A549 (cell line): ENCODE measurements at regions not wholly inside any gene's neighbourhood (a gene's known extent, or its start where the extent isn't known, plus 50 kb on each side); places are given as distances from the start of the nearest gene placed in this dataset.

Experiments used
- ATAC-seq, 2 experiments: fragments of 200-7000 bp in 1 of 2; fragments of >200 bp in 1 of 2; cut with Nextera tagmentation in 1 of 2; cut with Tn5 transposase in 1 of 2; 3 replicates each; pipeline versions ENCODE4 v1.8.0 to v1.9.1; 2018 to 2020; ENCODE audit warnings: mild to moderate bottlenecking in 1 of 2, moderate library complexity in 1 of 2
- CTCF ChIA-PET: fragments of 300-600 bp; sonication (Branson Sonifier 250); formaldehyde crosslinking; extraction: SDS; loops from one replicate; lab custom pipeline; 2021; ENCODE audit warnings: antibody characterized with exemption, inconsistent platforms; lab: Yijun Ruan, JAX
- POLR2A ChIA-PET: fragments of 350-600 bp; formaldehyde crosslinking; extraction: SDS; loops from one replicate; lab custom pipeline; 2021; ENCODE audit warnings: antibody characterized with exemption, inconsistent platforms; lab: Yijun Ruan, JAX
- DNase-seq, 2 experiments: peaks; one replicate each; pipeline versions ENCODE4 v3.0.0 to v3.0.0-alpha.2; 2011 to 2016; ENCODE audit warnings: low read depth in 1 of 2, low spot score in 1 of 2
- FAIRE-seq: peaks from 2 replicates; lab custom pipeline; 2011; peaks lifted over from hg19 to GRCh38; lab: Jason Lieb, UNC
- H3K27ac ChIP-seq, 2 experiments: fragments of >200 bp; sonication (Bioruptor Twin); formaldehyde crosslinking; 3 replicates each; pipeline ENCODE4 v1.5.1; 2016 to 2017
- H3K4me1 ChIP-seq: fragments of >200 bp; sonication (Bioruptor Twin); formaldehyde crosslinking; 3 replicates; pipeline ENCODE4 v1.6.1; 2016
- H3K4me2 ChIP-seq: fragments of >200 bp; sonication (Bioruptor Twin); formaldehyde crosslinking; 3 replicates; pipeline ENCODE4 v1.6.1; 2016
- H3K4me3 ChIP-seq: fragments of >200 bp; sonication (Bioruptor Twin); formaldehyde crosslinking; 3 replicates; pipeline ENCODE4 v1.5.1; 2016
- H3K9me3 ChIP-seq: fragments of >200 bp; sonication (Bioruptor Twin); formaldehyde crosslinking; 3 replicates; pipeline ENCODE4 v1.6.1; 2016
- CEBPB ChIP-seq, 2 experiments: fragments of >200 bp in 1 of 2; sonication (Bioruptor Twin) in 1 of 2; formaldehyde crosslinking in 1 of 2; IDR thresholded peaks; 2 replicates each; pipeline ENCODE4 v1.6.1; 2012 to 2016
- EHF ChIP-seq: fragments of 250-450 bp; sonication (Bioruptor Pico); IDR thresholded peaks from 2 replicates; pipeline ENCODE4 v1.5.0; 2020; ENCODE audit warnings: mild to moderate bottlenecking
- EHMT2 ChIP-seq: fragments of 200-600 bp; sonication (generic); IDR thresholded peaks from 2 replicates; pipeline ENCODE4 v1.6.1; 2016; ENCODE audit warnings: antibody characterized with exemption, low read depth, mild to moderate bottlenecking, moderate library complexity
- HOXA7 ChIP-seq: fragments of 250-450 bp; sonication (Bioruptor Pico); IDR thresholded peaks from 2 replicates; pipeline ENCODE4 v1.5.0; 2020; ENCODE audit warnings: mild to moderate bottlenecking, moderate library complexity
- HOXB5 ChIP-seq: fragments of 250-450 bp; sonication (Bioruptor Pico); IDR thresholded peaks from 2 replicates; pipeline ENCODE4 v1.5.0; 2020; ENCODE audit warnings: mild to moderate bottlenecking, moderate library complexity
- KDM1A ChIP-seq: fragments of 200-600 bp; sonication (generic); IDR thresholded peaks from 2 replicates; pipeline ENCODE4 v1.6.1; 2016; ENCODE audit warnings: low read depth, mild to moderate bottlenecking
- KDM5A ChIP-seq: fragments of 200-600 bp; sonication (generic); IDR thresholded peaks from 2 replicates; pipeline ENCODE4 v1.6.1; 2016; ENCODE audit warnings: antibody characterized with exemption, mild to moderate bottlenecking
- MAZ ChIP-seq: fragments of 150-350 bp; IDR thresholded peaks from 2 replicates; pipeline ENCODE4 v1.6.1; 2014; ENCODE audit warnings: antibody characterized with exemption, low read depth, low read length, borderline replicate concordance
- SMC3 ChIP-seq: fragments of >200 bp; sonication (Bioruptor Twin); formaldehyde crosslinking; IDR thresholded peaks from 3 replicates; pipeline ENCODE4 v1.6.1; 2018; ENCODE audit warnings: inconsistent platforms
- SREBF2 ChIP-seq: fragments of 450-650 bp; IDR thresholded peaks from 2 replicates; pipeline ENCODE4 v1.6.1; 2014; ENCODE audit warnings: mild to moderate bottlenecking, moderate library complexity
- TFCP2L1 ChIP-seq: fragments of 250-450 bp; sonication (Bioruptor Pico); IDR thresholded peaks from 2 replicates; pipeline ENCODE4 v1.5.0; 2021; ENCODE audit warnings: mild to moderate bottlenecking
- ZC3H11A ChIP-seq: fragments of 450-650 bp; IDR thresholded peaks from 2 replicates; pipeline ENCODE4 v1.6.1; 2014; ENCODE audit warnings: antibody characterized with exemption, mild to moderate bottlenecking
- ZSCAN20 ChIP-seq: fragments of 250-450 bp; sonication (Bioruptor Pico); IDR thresholded peaks from 2 replicates; pipeline ENCODE4 v1.8.0; 2022; ENCODE audit warnings: mild to moderate bottlenecking, moderate library complexity
- WGBS: methylation state at CpG from one replicate; pipeline ENCODE4 v1.1.6; 2017; ENCODE audit errors: missing lambda C conversion rate; 5-methylcytosine and 5-hydroxymethylcytosine counted together
- TF ChIP-seq, protein P1 (sequence below): fragments of 150-350 bp; IDR thresholded peaks from 2 replicates; pipeline ENCODE4 v1.6.1; 2014; ENCODE audit warnings: low read depth, mild to moderate bottlenecking, low read length
- TF ChIP-seq, protein P2 (sequence below): fragments of 200-600 bp; sonication (generic); IDR thresholded peaks from 2 replicates; pipeline ENCODE4 v1.6.1; 2016; ENCODE audit warnings: antibody characterized with exemption, mild to moderate bottlenecking, moderate library complexity
- TF ChIP-seq, protein P3 (sequence below): fragments of >200 bp; sonication (Bioruptor Twin); formaldehyde crosslinking; IDR thresholded peaks from 2 replicates; pipeline ENCODE4 v1.6.1; 2016
- TF ChIP-seq, protein P4 (sequence below): IDR thresholded peaks from 2 replicates; pipeline ENCODE4 v1.6.1; 2012
- TF ChIP-seq, protein P5 (sequence below): fragments of >200 bp; sonication (Bioruptor Twin); formaldehyde crosslinking; IDR thresholded peaks from 3 replicates; pipeline ENCODE4 v1.6.1; 2016

DNA sequence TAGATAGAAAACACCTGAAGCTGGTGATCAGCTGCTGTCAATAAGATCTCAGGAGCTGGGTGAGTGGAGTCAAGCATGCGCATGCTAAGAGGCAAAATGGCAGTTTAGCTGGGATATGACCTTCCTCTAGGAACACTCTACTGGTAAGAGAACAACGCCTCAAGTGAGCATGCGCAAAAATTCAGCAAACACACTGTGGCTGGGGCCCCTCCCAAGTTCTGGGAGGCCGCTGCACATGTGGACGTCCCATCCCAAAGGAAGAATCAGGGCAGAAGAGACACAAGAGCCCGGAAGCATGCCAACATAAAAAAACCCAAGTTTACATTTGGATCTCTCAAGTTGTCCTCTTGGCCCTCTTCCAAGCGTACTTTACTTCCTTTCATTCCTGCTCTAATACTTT, 126.3 kb upstream of the F3 start:
- H3K4me2 ChIP-seq: no peak overlapping the region
- FAIRE-seq: no peak
- TF ChIP-seq, protein P1, sequence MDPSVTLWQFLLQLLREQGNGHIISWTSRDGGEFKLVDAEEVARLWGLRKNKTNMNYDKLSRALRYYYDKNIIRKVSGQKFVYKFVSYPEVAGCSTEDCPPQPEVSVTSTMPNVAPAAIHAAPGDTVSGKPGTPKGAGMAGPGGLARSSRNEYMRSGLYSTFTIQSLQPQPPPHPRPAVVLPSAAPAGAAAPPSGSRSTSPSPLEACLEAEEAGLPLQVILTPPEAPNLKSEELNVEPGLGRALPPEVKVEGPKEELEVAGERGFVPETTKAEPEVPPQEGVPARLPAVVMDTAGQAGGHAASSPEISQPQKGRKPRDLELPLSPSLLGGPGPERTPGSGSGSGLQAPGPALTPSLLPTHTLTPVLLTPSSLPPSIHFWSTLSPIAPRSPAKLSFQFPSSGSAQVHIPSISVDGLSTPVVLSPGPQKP: no peak
- TF ChIP-seq ZC3H11A: no peak
- TF ChIP-seq SREBF2: no peak
- no peak for TF ChIP-seq HOXA7 (CRISPR knock-in tag)
- TF ChIP-seq, protein P2, sequence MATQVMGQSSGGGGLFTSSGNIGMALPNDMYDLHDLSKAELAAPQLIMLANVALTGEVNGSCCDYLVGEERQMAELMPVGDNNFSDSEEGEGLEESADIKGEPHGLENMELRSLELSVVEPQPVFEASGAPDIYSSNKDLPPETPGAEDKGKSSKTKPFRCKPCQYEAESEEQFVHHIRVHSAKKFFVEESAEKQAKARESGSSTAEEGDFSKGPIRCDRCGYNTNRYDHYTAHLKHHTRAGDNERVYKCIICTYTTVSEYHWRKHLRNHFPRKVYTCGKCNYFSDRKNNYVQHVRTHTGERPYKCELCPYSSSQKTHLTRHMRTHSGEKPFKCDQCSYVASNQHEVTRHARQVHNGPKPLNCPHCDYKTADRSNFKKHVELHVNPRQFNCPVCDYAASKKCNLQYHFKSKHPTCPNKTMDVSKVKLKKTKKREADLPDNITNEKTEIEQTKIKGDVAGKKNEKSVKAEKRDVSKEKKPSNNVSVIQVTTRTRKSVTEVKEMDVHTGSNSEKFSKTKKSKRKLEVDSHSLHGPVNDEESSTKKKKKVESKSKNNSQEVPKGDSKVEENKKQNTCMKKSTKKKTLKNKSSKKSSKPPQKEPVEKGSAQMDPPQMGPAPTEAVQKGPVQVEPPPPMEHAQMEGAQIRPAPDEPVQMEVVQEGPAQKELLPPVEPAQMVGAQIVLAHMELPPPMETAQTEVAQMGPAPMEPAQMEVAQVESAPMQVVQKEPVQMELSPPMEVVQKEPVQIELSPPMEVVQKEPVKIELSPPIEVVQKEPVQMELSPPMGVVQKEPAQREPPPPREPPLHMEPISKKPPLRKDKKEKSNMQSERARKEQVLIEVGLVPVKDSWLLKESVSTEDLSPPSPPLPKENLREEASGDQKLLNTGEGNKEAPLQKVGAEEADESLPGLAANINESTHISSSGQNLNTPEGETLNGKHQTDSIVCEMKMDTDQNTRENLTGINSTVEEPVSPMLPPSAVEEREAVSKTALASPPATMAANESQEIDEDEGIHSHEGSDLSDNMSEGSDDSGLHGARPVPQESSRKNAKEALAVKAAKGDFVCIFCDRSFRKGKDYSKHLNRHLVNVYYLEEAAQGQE: no peak
- no peak for TF ChIP-seq TFCP2L1 (CRISPR knock-in tag)
- TF ChIP-seq, protein P3, sequence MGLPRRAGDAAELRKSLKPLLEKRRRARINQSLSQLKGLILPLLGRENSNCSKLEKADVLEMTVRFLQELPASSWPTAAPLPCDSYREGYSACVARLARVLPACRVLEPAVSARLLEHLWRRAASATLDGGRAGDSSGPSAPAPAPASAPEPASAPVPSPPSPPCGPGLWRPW: no peak
- TF ChIP-seq, all 56 proteins: peak for 0
- Histone ChIP-seq H3K27ac (no peak overlapping the region), H3K4me3 (no peak overlapping the region), H3K9me3 (no peaks in the 10 kb centered on the region), H3K4me1 (peaks cover 3% of the 10 kb centered on the region; the same call in 1 of the 3 replicates)
- ChIA-PET POLR2A (no interaction called here), CTCF (no interaction called here)
- ATAC-seq: no peak
- WGBS: 75% methylated on average over 7 of the region's 7 CpGs
- no peak for DNase-seq

GRCh38 chr1:94666797-94667196, 125.2 kb upstream of the F3 start:
- WGBS: 97% methylated on average over 1 of the region's 1 CpG
- no peaks in the 10 kb centered on the region for H3K9me3 ChIP-seq
- no peak for FAIRE-seq
- H3K4me3 ChIP-seq: no peak overlapping the region
- TF ChIP-seq CEBPB (IDR thresholded peaks at IDR 0.05) (no peak), ZSCAN20 (CRISPR knock-in tag) (no peak), EHF (no peak), KDM1A (no peak), EHMT2 (no peak), HOXB5 (no peak), SMC3 (no peak), HOXA7 (CRISPR knock-in tag) (no peak), KDM5A (no peak), MAZ (no peak)
- TF ChIP-seq, protein P4, sequence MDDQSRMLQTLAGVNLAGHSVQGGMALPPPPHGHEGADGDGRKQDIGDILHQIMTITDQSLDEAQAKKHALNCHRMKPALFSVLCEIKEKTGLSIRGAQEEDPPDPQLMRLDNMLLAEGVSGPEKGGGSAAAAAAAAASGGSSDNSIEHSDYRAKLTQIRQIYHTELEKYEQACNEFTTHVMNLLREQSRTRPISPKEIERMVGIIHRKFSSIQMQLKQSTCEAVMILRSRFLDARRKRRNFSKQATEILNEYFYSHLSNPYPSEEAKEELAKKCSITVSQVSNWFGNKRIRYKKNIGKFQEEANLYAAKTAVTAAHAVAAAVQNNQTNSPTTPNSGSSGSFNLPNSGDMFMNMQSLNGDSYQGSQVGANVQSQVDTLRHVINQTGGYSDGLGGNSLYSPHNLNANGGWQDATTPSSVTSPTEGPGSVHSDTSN: no peak
- TF ChIP-seq, protein P5, sequence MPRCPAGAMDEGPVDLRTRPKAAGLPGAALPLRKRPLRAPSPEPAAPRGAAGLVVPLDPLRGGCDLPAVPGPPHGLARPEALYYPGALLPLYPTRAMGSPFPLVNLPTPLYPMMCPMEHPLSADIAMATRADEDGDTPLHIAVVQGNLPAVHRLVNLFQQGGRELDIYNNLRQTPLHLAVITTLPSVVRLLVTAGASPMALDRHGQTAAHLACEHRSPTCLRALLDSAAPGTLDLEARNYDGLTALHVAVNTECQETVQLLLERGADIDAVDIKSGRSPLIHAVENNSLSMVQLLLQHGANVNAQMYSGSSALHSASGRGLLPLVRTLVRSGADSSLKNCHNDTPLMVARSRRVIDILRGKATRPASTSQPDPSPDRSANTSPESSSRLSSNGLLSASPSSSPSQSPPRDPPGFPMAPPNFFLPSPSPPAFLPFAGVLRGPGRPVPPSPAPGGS: no peak
- ChIA-PET CTCF (interaction anchor here (1.0 kb wide), 1 partner anchor 12 kb away, joined by 3 read pairs; no protein-coding TSS in a partner anchor), POLR2A (no interaction called here)
- H3K4me2 ChIP-seq: no peak overlapping the region
- no peak for DNase-seq
- no peak overlapping the region for H3K27ac ChIP-seq
- H3K4me1 ChIP-seq: peaks cover 3% of the 10 kb centered on the region; the same call in 1 of the 3 replicates
- ATAC-seq: no peak
